GM19328 (cell line): ENCODE measurements at regions not wholly inside any gene's neighbourhood (a gene's known extent, or its start where the extent isn't known, plus 50 kb on each side); places are given as distances from the start of the nearest gene placed in this dataset.

Source experiments
- ATAC-seq: cut with Tn5 transposase; IDR thresholded peaks from one replicate; pipeline ENCODE4 v1.9.1; 2021; ENCODE audit warnings: mild to moderate bottlenecking, moderate library complexity; ENCODE audit not compliant: unreplicated experiment

DNA sequence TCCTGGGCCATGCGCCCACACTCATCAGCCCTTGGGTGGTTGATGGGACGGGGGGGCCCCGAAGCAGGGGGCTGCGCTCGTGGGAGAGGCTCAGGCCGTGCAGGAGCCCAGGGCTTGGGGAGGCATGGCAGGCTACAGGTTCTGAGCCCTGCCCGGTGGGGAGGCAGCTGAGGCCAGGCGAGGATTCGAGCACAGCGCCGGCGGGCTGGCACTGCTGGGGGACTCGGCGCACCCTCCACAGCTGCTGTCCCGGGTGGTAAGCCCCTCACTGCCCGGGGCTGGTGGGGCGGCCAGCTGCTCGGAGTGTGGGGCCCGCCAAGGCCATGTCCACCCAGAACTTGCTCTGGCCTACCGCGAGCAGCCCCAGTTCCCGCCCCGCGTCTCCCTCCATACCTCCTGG, 295.8 kb upstream of the SEL1L start:
- ATAC-seq: no peak

DNA sequence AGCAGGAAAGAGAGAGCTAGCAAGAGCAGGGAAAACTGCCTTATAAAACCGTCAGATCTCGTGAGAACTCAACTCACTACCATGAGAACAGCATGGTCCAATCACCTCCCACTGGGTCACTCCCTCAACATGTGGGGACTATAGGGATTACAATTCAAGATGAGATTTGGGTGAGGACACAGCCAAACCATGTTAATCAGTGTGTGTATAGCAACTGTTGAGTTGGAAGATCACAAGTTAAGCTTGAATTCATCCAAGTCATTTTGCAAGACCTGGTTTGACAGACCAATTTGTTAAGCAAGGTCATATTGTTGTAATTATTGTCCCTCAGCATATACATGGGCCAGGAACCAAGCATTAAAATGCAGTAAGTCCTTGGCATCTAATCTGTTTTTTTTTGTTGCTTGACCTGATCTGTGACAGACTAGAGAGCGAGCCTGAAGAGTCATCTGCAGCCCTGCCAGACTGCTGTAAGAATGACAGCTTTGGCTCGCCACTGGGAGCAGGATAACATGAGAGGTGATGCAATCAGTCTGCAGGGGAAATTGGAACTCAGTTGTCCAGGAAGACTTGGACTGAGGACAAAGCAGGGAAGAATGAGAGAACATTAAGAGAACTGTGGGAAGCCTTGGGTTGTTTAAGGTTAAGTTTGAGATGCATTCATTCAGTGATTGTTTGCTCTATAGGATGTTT, 297.6 kb upstream of the SEL1L start:
- ATAC-seq: no peak

DNA sequence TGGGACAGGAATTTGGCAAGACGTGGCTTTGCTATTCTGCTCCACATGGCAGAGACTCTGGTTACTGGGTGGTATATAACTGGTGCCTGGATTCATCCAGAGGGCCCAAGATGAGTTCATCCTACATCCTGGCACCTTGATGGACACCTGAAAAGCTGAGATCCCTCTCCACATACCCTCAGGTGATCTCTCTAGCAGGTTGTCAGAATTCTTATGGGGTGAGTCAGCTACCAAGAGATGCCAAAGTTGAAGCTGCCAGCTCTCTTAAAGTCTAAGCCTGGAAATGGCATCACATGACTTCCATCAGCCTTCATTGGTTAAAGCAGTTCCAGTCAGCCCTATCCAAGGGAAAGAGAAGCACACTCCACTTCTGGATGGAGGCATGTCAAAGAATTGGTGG, 300.7 kb upstream of the SEL1L start:
- no peak for ATAC-seq

DNA sequence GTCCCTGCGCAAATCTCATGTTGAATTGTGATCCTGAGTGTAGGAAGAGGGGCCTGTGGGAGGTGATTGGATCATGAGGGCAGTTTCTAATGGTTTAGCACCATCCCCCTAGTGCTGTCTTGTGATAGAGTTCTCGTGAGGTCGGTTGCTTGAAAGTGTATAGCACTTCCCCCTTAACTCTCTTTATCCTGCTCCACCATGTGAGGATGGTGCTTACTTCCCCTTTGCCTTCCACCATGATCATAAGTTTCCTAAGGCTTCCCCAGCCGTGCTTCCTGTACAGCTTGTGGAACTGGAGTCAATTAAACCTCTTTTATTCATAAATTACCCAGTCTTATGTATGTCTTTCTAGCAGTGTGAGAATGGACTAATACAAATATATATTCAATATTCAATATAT, 303.7 kb upstream of the SEL1L start:
- no peak for ATAC-seq

DNA sequence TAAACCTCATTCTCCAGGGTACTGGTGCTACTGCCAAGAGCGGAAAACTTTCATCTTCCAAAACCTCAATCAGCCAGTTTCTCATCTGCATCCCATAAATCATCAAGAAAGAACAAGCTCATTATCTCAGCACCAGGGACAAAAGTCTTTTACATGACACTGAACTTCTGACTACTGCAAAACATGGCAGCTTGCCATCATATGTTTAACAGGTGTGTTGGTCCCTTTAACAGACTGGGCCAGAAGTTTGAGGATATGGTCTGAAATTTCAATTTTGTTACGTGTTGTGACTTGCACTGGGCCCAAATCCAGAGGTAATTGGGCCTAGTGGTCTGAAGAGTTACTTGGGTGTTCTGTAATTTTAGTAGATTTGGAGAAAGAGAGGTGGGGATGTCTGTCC, 305.4 kb upstream of the SEL1L start:
- ATAC-seq: no peak

DNA sequence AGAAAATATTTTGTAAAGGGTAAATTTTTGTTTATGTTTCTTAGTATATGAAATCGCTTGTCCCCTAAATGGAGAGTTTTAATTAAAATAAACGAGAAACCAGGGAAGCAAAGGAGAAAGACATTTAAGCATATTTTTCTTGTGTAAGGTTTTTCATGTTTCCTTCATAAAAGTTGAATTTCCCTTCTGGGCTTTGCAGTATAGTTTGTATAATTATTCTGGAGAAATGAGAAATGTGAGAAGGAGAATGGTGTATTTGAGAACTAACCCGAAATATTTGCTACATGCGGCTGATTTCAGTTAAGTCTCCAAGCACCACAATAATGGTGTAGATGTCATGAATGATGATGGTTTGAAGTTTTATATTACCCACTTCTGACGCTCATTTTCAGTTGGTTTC, 307.7 kb upstream of the SEL1L start:
- ATAC-seq: no peak

DNA sequence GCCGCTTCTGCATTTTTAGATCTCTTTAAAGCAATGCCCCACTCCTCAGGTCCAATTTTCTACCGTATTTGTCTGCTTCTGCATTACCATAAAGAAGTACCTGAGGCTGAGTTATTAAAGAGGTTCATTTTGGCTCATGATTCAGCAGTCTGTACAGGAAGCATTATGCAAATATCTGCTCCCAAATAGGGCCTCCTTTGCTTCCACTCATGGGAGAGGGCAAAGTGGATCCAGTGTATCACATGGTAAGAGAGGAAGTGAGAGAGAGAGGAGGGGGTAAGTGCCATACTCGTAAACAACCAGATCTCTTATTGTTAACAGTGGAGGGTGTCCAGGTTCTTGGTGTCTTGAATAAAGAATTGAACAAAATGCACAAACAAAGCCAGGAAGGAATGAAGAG, 316.1 kb upstream of the SEL1L start:
- no peak for ATAC-seq

DNA sequence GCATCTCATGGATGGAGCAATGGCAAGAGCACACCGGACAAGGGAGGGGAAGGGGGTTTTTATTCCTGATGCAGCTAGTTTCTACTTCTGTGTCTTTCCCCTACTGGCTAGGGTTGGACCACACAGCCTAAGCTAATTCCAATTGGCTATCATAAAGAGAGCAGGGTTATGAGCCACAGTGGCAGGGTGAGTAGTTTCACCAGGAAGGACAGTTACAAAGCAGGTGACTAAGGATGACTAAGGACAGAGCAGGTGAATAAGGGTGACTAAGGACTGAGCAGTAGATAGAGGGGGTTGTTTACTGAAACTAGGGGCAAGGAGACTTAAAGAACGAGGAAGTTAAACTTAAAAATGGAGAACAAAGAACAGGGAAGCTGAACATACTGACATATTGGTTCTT, 321.4 kb upstream of the SEL1L start:
- ATAC-seq: no peak

DNA sequence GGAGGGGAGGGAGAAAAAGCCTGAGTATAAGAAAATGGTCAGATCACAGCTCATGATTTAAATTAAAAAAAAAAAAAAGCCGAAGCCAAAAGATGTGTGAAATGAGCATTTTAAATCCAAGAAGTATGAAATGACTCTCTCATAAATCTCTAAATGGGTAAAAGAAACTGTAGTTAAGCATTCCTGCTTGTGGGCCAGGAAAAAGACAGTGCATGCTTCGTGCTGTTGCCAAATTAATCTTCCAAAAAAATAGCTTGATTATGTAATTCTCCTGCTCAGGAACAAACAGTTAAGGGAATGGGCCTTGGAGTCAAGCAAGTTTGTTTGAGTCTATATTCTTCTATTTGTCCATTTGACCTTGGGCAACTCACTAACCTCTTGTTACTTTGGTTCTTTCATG, 325.4 kb upstream of the SEL1L start:
- ATAC-seq: no peak

DNA sequence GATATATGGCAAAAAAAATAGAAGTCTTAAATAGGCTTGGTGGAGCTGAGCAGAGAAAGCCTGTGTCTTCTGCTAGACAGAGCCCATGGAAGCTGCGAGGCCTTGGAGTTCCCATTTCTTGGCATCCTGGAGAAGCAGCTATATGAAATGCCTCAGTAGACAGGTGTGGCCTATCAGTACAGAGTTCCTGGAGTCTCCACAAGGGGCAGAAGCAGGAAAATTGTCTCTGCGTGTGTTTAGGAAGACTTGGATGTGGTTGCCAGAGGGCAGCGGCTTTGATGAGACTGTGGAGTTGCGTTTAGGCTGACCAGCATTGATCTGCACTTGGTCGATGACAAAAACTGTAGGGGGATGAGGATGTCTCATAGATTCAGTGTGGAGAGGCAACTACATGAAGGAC, 334.5 kb upstream of the SEL1L start:
- ATAC-seq: no peak

DNA sequence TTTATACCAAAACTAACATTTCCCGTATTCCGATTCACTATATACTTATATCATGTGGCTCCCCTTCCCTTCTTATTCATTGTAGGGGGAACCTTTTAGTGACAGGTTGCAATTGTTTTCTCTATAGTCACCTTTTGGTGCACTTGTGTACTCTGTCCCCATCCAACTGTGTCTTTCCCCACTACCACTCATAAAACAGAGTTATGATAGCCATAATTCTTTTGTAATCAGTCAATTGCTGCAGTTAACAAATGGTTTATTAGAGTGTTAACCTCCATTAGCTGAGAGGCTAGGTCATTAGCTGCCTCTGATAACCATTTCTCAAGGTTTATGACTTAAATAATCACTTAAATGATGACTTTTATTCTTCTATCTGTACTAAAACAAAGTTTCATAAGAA, 338.1 kb upstream of the SEL1L start:
- ATAC-seq: no peak

DNA sequence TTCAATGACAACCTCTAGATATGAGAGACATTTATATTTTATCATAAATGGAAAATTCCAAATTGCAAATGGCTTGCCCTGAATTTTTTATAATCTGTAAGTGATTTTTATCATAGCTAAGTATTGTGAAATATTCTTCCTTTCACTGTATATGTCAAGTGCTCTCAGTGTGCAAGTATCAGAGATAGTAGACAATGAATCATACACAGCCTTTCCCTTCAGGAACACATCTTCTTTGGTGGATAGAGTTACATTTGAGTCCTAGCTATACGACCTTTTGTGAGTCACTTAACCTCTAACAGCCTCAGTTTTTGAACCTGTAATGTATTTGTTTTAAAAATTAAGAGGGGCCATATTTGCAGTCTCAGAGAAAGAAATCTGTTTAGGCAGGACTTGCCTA, 350.7 kb upstream of the SEL1L start:
- no peak for ATAC-seq

DNA sequence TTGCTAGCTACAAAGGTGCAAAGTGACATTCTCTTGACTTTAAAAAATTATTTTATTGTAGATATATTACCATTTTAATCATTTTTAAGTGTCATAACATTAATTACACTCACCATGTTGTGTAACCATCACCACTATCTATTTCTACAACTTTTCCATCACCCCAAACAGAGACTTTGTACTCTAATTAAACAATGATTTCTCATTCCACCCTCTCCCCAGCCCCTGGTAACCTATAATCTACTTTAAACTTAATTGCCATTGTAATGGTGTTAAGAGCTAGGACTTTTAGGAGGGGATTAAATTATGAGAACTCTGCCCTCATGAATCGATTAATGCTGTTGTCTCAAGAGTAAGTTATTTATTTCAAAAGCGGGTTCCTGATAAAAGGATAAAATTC, 352.9 kb upstream of the SEL1L start:
- ATAC-seq: no peak

DNA sequence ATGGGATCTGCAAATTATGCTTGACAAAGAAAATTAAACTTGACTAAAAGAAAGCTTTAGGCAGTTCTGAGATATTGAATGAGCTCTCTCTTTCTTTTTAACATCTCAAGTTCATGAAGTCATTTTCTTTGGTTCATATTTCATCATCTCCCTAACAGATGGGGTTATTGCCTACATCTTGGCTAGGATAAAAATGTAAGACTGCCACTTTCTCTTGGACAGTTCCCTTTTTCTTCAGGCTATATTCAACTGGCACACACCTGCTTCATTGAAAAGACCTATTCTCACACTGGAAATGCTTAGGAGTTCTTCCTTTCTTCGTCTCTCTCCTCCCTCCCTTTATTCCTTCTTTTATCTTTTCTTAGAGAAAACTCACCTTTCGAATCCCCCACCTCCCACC, 355.9 kb upstream of the SEL1L start:
- no peak for ATAC-seq

DNA sequence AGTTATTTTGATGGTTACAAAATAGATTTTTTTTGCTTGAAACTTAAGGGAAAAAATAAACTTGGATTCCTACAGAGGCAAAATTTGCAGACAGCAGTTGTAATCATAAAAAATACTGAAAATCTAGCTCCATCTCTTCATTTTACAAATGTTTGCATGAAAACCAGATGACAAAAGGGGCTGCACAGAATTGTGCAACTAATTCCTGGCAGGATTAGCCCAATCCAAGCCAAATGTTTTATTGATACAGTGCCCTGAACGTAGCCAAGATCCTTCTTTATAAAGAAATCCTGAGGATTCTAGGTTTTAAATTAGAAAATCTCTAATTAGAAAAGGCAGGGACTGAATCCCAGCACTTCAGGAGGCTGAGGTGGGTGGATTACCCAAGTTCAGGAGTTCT, 356.4 kb upstream of the SEL1L start:
- no peak for ATAC-seq

DNA sequence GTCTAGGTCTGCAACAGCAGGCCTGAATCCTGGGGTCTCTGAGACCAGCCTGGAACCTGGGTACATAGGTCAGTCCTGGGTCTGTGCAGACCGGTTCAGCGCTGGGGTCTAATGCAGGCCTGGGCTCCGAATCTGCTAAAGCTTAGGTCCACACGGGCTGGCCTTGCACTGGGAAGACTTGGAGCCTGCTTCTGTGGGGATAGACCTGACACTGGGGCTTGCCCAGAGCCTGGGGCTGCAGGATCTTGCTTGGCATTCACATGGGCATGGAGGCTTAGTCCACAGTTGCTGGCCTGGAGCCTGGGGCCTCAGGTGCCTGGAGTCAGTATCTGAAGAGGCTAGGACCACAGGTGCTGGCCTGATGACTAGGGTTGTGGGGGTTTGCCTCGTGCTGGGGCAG, 369.8 kb upstream of the SEL1L start:
- ATAC-seq: no peak

DNA sequence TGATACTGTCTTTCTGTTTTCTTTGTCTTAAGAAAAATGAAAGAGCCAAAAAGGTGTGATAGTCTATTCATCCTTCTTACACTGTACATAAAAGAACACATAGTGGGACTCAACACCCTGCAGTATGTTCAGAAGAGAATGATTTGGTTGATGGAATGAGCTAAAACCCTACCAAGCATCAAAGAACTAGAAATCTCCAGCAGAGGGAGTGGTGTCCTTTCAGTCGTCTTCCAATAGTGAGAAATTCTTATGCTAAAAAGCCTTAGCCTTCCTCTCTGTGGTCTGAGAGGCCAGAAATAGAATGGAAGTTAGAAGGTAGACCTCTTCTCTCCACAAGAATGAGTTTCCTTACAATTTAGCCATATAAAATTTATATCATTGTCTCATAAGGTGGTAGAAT, 393.4 kb upstream of the SEL1L start:
- no peak for ATAC-seq

DNA sequence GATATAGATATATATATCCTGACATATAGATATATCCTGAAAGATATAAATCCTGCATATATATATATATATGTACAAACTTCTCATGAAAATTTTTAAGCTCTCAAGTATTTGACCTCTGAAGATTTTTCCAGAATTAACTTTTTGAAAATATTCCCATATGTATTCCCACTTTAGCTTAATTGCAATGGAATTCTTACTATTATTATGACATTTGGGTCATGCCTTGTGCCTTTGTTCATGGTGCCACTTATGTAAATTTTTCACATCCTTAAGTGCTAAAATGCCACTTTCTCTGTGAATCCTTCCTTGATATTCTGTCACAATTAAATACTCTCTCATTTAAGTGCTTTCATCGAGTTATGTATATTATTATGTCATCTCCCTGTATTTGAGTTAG, 398.2 kb upstream of the SEL1L start:
- no peak for ATAC-seq

DNA sequence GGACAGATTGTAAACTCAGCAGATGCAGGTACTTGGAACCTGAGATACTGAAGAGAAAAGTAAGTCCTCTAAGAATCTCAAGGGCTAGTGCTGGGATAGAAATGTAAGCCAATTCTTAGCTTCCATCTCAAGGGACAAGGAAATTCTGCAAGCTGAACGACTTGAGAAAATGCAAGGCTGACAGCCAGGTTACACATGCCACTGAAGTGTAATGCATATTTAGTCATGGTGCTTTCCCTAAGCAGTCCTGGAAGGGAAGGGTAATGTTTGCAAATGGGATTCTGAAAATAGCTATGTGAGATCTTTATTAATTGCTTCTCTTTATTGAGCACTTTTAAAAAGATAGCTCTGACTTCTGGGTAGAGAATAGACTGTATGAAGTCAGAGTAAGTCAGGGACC, 402.7 kb upstream of the SEL1L start:
- ATAC-seq: no peak

DNA sequence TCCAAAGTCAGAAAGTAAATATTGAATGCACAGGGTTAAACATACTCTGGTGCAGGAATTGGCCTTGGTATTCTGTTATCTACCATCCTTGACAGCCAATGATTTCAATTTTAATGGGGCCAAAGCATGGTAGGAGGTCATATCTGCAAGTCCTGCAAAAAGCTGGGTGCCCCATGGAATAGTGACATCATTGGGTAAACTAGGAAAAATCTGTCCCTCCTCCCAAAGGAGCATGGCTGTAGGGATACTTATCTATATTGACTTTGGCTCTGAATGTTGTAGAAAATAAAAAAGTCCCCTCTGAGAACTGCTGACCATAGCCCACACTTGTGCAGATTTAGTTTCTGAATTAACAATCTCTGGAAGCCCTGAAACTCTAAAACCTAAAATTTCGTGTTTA, 403.2 kb upstream of the SEL1L start:
- no peak for ATAC-seq

DNA sequence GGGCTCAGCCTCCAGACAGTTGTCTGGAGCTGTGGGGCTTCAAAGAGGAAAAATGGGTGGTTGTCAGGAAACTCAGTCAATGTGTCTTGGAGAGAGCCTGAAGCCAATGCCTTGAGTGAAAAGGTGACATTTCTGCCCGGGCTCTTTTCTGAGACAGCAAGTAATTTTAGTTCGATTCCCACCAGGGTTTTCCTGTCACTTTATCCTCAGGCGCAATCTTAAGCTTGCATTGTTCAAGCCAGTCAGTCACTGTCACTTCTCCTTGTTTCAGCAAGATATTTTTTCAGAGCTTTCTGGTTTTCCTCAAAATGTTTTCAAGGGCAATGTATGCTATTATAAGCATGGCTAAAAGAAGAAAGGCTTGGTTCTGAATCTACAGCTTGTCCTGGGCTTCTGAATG, 404.7 kb upstream of the SEL1L start:
- ATAC-seq: no peak

DNA sequence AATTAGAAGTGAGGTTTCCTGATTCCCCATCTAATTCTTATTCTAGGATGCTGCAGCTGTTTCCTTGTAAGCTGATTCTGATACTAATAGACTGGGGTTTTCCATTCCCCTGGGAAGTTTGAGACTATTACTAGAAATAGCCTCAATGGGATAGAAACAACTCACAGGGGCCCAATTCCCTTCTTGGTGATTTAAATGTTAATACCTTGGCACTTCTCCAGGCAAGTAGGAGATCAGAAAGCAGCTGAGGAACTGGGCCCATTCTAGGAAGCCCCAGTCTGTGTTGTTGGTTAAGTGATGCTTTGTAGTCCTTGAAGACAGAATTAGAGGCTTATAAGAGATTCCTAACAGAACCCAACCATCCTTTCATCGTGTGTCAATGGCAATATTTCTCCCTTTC, 407.0 kb upstream of the SEL1L start:
- no peak for ATAC-seq

DNA sequence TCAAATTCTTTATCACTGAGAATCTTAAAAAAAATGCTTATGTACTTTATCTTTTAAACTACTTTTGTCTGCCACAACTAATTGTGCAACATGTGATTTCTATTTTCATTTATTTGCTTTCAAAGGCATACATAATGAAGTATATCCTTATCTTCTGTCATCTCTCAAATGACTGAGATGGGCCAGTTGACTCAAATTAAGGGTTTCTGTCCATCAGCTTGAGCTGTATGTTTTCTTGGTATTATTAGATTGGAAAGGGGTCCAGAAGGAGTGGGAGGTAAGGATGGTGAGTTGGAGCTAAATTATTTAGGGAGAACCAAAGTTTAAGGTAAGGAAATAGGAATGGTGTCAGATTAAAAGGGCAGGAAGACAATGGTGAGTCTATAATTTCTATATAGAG, 408.4 kb upstream of the SEL1L start:
- no peak for ATAC-seq

DNA sequence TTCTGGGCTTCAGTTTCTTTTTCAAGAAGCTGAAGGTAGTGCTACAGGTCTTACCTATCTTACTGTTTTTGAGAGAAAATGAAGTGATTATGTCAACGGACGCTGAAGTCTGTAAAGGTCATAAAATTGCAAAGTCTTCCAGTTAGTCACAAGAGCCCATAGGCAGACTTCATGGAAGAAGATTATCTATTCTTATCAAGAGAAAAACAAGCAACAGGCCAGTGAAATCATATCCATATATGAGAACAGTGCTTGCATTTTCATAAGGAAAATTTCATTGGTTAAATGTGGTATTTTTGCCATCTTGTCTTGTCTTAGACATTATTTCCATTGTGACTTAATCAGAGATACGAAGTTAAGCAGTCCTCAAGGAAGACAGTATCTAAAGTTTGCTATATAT, 412.7 kb upstream of the SEL1L start:
- no peak for ATAC-seq
